ENCODE measurements at regions not wholly inside any gene's neighbourhood (a gene's known extent, or its start where the extent isn't known, plus 50 kb on each side); places are given as distances from the start of the nearest gene placed in this dataset.

GRCh38 chr1:37130221-37130948, 96.1 kb upstream of the GRIK3 start:
- no peak for DNase-seq (ENCODE audit: low spot score)

- no peak for DNase-seq (ENCODE audit: low spot score)
These were observed 97.0 kb upstream of the GRIK3 start for GRCh38 chr1:37131281-37131680.

- DNase-seq (ENCODE audit: low spot score), result no peak
These were observed 99.2 kb upstream of the GRIK3 start for GRCh38 chr1:37133276-37134145.

GRCh38 chr1:37134599-37134998, 100.3 kb upstream of the GRIK3 start:
- DNase-seq (ENCODE audit: low spot score), result no peak

- DNase-seq (ENCODE audit: low spot score), result no peak
These were observed 100.7 kb upstream of the GRIK3 start for GRCh38 chr1:37135032-37135431.

GRCh38 chr1:37137014-37137413, 102.7 kb upstream of the GRIK3 start:
- DNase-seq (ENCODE audit: low spot score), result no peak

GRCh38 chr1:37137601-37138000, 103.3 kb upstream of the GRIK3 start:
- no peak for DNase-seq (ENCODE audit: low spot score)

- peak; percentile 72 for DNase-seq (ENCODE audit: low spot score)
These were observed 109.5 kb upstream of the GRIK3 start for GRCh38 chr1:37143800-37144199.

GRCh38 chr1:37146071-37146470, 111.8 kb upstream of the GRIK3 start:
- DNase-seq (ENCODE audit: low spot score), result no peak

GRCh38 chr1:37147392-37147831, 113.1 kb upstream of the GRIK3 start:
- DNase-seq (ENCODE audit: low spot score), result no peak

GRCh38 chr1:37147906-37148305, 113.6 kb upstream of the GRIK3 start:
- DNase-seq (ENCODE audit: low spot score), result no peak

GRCh38 chr1:37148663-37149062, 114.3 kb upstream of the GRIK3 start:
- no peak for DNase-seq (ENCODE audit: low spot score)

GRCh38 chr1:37149296-37149695, 115.0 kb upstream of the GRIK3 start:
- no peak for DNase-seq (ENCODE audit: low spot score)

- no peak for DNase-seq (ENCODE audit: low spot score)
These were observed 116.7 kb upstream of the GRIK3 start for GRCh38 chr1:37150986-37151385.

- no peak for DNase-seq (ENCODE audit: low spot score)
These were observed 117.5 kb upstream of the GRIK3 start for GRCh38 chr1:37151789-37152188.

- no peak for DNase-seq (ENCODE audit: low spot score)
These were observed 118.2 kb upstream of the GRIK3 start for GRCh38 chr1:37152491-37152890.

- DNase-seq (ENCODE audit: low spot score), result no peak
These were observed 119.1 kb upstream of the GRIK3 start for GRCh38 chr1:37153116-37154100.

- DNase-seq (ENCODE audit: low spot score), result no peak
These were observed 122.3 kb upstream of the GRIK3 start for GRCh38 chr1:37156646-37157045.

- DNase-seq (ENCODE audit: low spot score), result no peak
These were observed 123.3 kb upstream of the GRIK3 start for GRCh38 chr1:37157634-37158033.

- DNase-seq (ENCODE audit: low spot score), result no peak
These were observed 123.9 kb upstream of the GRIK3 start for GRCh38 chr1:37158113-37158749.

- peak; percentile 60 for DNase-seq (ENCODE audit: low spot score)
These were observed 124.8 kb upstream of the GRIK3 start for GRCh38 chr1:37159102-37159501.

GRCh38 chr1:37161171-37161570, 126.9 kb upstream of the GRIK3 start:
- no peak for DNase-seq (ENCODE audit: low spot score)

Data from iPS-NIHi11 (cell line).